C4-2B (cell line): ENCODE measurements at regions not wholly inside any gene's neighbourhood (a gene's known extent, or its start where the extent isn't known, plus 50 kb on each side); places are given as distances from the start of the nearest gene placed in this dataset.

Experiments
- ZFX ChIP-seq: fragments of 450-650 bp; IDR thresholded peaks from 2 replicates; pipeline ENCODE4 v1.6.1; 2017
- TF ChIP-seq, protein P1 (sequence below): fragments of 450-650 bp; conservative IDR thresholded peaks from 2 replicates; pipeline ENCODE4 v1.5.1; 2017; ENCODE audit warnings: mild to moderate bottlenecking

DNA sequence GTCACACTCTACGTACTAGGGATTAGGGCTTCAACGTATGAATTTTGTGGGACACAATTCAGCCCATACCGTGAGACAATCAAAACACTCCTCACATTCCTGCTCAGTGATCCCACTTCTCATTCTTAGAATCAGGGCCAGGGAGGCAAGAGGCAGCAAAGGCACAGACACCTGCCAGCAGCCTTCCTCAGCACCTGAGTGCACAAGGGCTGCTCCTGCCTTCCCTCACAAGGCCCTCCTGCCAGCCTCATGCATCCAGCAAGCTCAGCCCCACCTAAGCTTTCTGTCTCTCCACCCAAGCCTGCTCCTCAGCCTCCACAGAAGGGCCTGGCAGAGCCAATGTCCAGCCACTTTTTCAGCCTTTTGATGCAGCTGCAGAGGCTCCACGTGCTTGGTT is 141.6 kb downstream of the SP3 start:
- TF ChIP-seq, protein P1, sequence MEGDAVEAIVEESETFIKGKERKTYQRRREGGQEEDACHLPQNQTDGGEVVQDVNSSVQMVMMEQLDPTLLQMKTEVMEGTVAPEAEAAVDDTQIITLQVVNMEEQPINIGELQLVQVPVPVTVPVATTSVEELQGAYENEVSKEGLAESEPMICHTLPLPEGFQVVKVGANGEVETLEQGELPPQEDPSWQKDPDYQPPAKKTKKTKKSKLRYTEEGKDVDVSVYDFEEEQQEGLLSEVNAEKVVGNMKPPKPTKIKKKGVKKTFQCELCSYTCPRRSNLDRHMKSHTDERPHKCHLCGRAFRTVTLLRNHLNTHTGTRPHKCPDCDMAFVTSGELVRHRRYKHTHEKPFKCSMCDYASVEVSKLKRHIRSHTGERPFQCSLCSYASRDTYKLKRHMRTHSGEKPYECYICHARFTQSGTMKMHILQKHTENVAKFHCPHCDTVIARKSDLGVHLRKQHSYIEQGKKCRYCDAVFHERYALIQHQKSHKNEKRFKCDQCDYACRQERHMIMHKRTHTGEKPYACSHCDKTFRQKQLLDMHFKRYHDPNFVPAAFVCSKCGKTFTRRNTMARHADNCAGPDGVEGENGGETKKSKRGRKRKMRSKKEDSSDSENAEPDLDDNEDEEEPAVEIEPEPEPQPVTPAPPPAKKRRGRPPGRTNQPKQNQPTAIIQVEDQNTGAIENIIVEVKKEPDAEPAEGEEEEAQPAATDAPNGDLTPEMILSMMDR: no peak
- TF ChIP-seq ZFX: no peak
